DOHH2 (cell line): ENCODE measurements at regions not wholly inside any gene's neighbourhood (a gene's known extent, or its start where the extent isn't known, plus 50 kb on each side); places are given as distances from the start of the nearest gene placed in this dataset.

ENCODE experiments used
- H3F3A ChIP-seq: fragments of 200-600 bp; sonication (generic), shearing (Covaris generic); 2 replicates; pipeline ENCODE4 v1.6.0; 2016; ENCODE audit warnings: antibody characterized with exemption, mild to moderate bottlenecking; ENCODE audit not compliant: control insufficient read depth, insufficient read depth
- H3K27ac ChIP-seq: fragments of 200-600 bp; sonication (generic); 2 replicates; pipeline ENCODE4 v1.5.1; 2014; ENCODE audit warnings: low read depth, mild to moderate bottlenecking, low read length, moderate library complexity
- H3K27me3 ChIP-seq: fragments of 200-600 bp; sonication (generic); 2 replicates; pipeline ENCODE4 v1.6.1; 2014; ENCODE audit warnings: mild to moderate bottlenecking, low read length, mixed read lengths; ENCODE audit not compliant: control insufficient read depth
- H3K36me3 ChIP-seq: fragments of 200-600 bp; sonication (generic); 2 replicates; pipeline ENCODE4 v1.6.1; 2014; ENCODE audit warnings: mild to moderate bottlenecking, low read length, moderate library complexity, mixed read lengths; ENCODE audit not compliant: control insufficient read depth
- H3K4me1 ChIP-seq: fragments of 200-600 bp; sonication (generic); 2 replicates; pipeline ENCODE4 v1.6.1; 2014; ENCODE audit warnings: mild to moderate bottlenecking, low read length, mixed read lengths; ENCODE audit not compliant: control insufficient read depth
- H3K4me2 ChIP-seq: fragments of 200-600 bp; sonication (generic); 2 replicates; pipeline ENCODE4 v1.6.0; 2014; ENCODE audit warnings: mild to moderate bottlenecking, low read length, moderate library complexity
- H3K4me3 ChIP-seq: fragments of 200-600 bp; sonication (generic); 2 replicates; pipeline ENCODE4 v1.5.1; 2014; ENCODE audit warnings: mild to moderate bottlenecking, low read length, mixed read lengths
- H3K79me2 ChIP-seq: fragments of 200-600 bp; sonication (generic); 2 replicates; pipeline ENCODE4 v1.6.1; 2014; ENCODE audit warnings: mild to moderate bottlenecking, low read length, mixed read lengths; ENCODE audit not compliant: control insufficient read depth
- H3K9me2 ChIP-seq: fragments of 200-600 bp; sonication (generic); replicated peaks from 2 replicates; pipeline ENCODE4 v1.6.1; 2014; ENCODE audit warnings: mild to moderate bottlenecking, low read length, mixed read lengths; ENCODE audit not compliant: control insufficient read depth
- H3K9me3 ChIP-seq: fragments of 200-600 bp; sonication (generic); 2 replicates; pipeline ENCODE4 v1.6.1; 2014; ENCODE audit warnings: antibody characterized with exemption, low read length, mixed read lengths; ENCODE audit not compliant: control insufficient read depth, insufficient read depth
- H4K20me1 ChIP-seq: fragments of 200-600 bp; sonication (generic); 2 replicates; pipeline ENCODE4 v1.6.0; 2014; ENCODE audit warnings: low read depth, mild to moderate bottlenecking, antibody characterized with exemption, low read length, moderate library complexity; ENCODE audit not compliant: control insufficient read depth, insufficient read depth
- CTCF ChIP-seq: fragments of 200-600 bp; sonication (generic); IDR thresholded peaks from one replicate; pipeline ENCODE4 v1.5.1; 2014; ENCODE audit warnings: antibody characterized with exemption, mild to moderate bottlenecking, low read depth, low read length; ENCODE audit not compliant: poor library complexity, severe bottlenecking
- EZH2phosphoT487 ChIP-seq: fragments of 200-600 bp; sonication (generic); IDR thresholded peaks from 2 replicates; pipeline ENCODE4 v1.6.1; 2017; ENCODE audit warnings: borderline replicate concordance, mild to moderate bottlenecking, antibody characterized with exemption, low read length, moderate library complexity, mixed read lengths

GRCh38 chr2:193518041-193518817 lies 1323.5 kb upstream of the TMEFF2 start:
- no peaks in the 10 kb centered on the region for H3K9me3 ChIP-seq
- no peak overlapping the region for H3K4me3 ChIP-seq
- no peak overlapping the region for H3K27ac ChIP-seq
- no peaks in the 10 kb centered on the region for H3K79me2 ChIP-seq
- no peaks in the 10 kb centered on the region for H4K20me1 ChIP-seq
- no peaks in the 10 kb centered on the region for H3K36me3 ChIP-seq
- H3K27me3 ChIP-seq, result no peaks in the 10 kb centered on the region
- H3K4me1 ChIP-seq, result no peaks in the 10 kb centered on the region
- H3K9me2 ChIP-seq, result no peaks in the 10 kb centered on the region
- no peak overlapping the region for H3K4me2 ChIP-seq
- H3F3A ChIP-seq, result no peaks in the 10 kb centered on the region
- TF ChIP-seq CTCF (no peak), EZH2phosphoT487 (no peak)

GRCh38 chr2:193517615-193518014 lies 1322.9 kb upstream of the TMEFF2 start:
- no peaks in the 10 kb centered on the region for H4K20me1 ChIP-seq
- no peaks in the 10 kb centered on the region for H3K27me3 ChIP-seq
- no peaks in the 10 kb centered on the region for H3K4me1 ChIP-seq
- H3K36me3 ChIP-seq, result no peaks in the 10 kb centered on the region
- H3F3A ChIP-seq, result no peaks in the 10 kb centered on the region
- no peaks in the 10 kb centered on the region for H3K9me2 ChIP-seq
- no peaks in the 10 kb centered on the region for H3K9me3 ChIP-seq
- no peak overlapping the region for H3K4me2 ChIP-seq
- H3K79me2 ChIP-seq, result no peaks in the 10 kb centered on the region
- no peak for TF ChIP-seq CTCF
- no peak overlapping the region for H3K27ac ChIP-seq
- no peak overlapping the region for H3K4me3 ChIP-seq

GRCh38 chr2:193506035-193506434 lies 1311.3 kb upstream of the TMEFF2 start:
- Histone ChIP-seq H3K4me1 (no peaks in the 10 kb centered on the region), H3K4me2 (no peak overlapping the region)

More at GRCh38 chr2:193506035-193506434, 1311.3 kb upstream of the TMEFF2 start:
- no peaks in the 10 kb centered on the region for H4K20me1 ChIP-seq
- H3K79me2 ChIP-seq, result no peaks in the 10 kb centered on the region
- H3K9me2 ChIP-seq, result no peaks in the 10 kb centered on the region
- H3K4me3 ChIP-seq, result no peak overlapping the region
- H3F3A ChIP-seq, result no peaks in the 10 kb centered on the region
- H3K9me3 ChIP-seq, result no peaks in the 10 kb centered on the region
- no peaks in the 10 kb centered on the region for H3K36me3 ChIP-seq
- no peak for TF ChIP-seq EZH2phosphoT487
- no peak for TF ChIP-seq CTCF
- no peaks in the 10 kb centered on the region for H3K27me3 ChIP-seq
- no peak overlapping the region for H3K27ac ChIP-seq
